ENCODE measurements at regions not wholly inside any gene's neighbourhood (a gene's known extent, or its start where the extent isn't known, plus 50 kb on each side); places are given as distances from the start of the nearest gene placed in this dataset.

DNA sequence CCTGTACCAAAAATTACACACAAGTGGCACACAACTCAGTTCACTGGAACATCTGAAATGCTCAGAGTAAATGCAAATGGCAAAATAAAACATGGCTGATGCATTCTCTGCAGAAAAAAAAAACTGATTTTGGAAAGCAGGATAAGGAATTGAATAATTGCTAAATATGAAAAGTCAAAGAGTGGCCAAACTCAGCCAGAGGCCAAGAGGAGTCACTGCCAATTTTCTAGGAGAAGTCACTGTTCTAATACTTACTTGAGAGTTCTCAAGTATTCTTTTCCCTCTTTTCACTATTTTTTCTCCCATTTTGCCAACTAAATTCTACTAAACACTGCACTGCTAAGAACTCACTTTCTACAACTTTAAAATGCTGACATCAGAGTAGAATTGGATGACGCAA is 1018.6 kb downstream of the TUSC7 start:
- Histone ChIP-seq H3K9me3 (ENCODE audit: control insufficient read depth in 4 of 4, insufficient read depth in 3 of 4, low read length in 3 of 4) (no peaks in the 10 kb centered on the region), H3K4me3 (no peak overlapping the region), H3K27me3 (ENCODE audit: control insufficient read depth in 3 of 3, insufficient read depth in 3 of 3, low read length in 2 of 3) (no peaks in the 10 kb centered on the region), H3K27ac (ENCODE audit: low read depth in 1 of 2, low read length in 1 of 2) (no peak overlapping the region), H3K4me1 (ENCODE audit: control insufficient read depth in 5 of 5, insufficient read depth in 5 of 5, low read length in 5 of 5) (peaks cover 0 to 4% (median 0%) of the 10 kb centered on the region in 5 donors), H3K36me3 (ENCODE audit: control insufficient read depth in 4 of 4, insufficient read depth in 4 of 4, low read length in 4 of 4) (no peaks in the 10 kb centered on the region), H3K9ac (ENCODE audit: insufficient read depth in 1 of 2, low read length in 2 of 2) (no peak overlapping the region)
- TF ChIP-seq, protein P1, sequence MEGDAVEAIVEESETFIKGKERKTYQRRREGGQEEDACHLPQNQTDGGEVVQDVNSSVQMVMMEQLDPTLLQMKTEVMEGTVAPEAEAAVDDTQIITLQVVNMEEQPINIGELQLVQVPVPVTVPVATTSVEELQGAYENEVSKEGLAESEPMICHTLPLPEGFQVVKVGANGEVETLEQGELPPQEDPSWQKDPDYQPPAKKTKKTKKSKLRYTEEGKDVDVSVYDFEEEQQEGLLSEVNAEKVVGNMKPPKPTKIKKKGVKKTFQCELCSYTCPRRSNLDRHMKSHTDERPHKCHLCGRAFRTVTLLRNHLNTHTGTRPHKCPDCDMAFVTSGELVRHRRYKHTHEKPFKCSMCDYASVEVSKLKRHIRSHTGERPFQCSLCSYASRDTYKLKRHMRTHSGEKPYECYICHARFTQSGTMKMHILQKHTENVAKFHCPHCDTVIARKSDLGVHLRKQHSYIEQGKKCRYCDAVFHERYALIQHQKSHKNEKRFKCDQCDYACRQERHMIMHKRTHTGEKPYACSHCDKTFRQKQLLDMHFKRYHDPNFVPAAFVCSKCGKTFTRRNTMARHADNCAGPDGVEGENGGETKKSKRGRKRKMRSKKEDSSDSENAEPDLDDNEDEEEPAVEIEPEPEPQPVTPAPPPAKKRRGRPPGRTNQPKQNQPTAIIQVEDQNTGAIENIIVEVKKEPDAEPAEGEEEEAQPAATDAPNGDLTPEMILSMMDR (IDR thresholded peaks at IDR 0.05; ENCODE audit: control extremely low read depth, extremely low read depth) = no peak
- peak; percentile 17 to 65 (median 23) for DNase-seq
- WGBS, 2 donors = 80 to 90% methylated on average over 1 of the region's 1 CpG
- no peak for ATAC-seq (ENCODE audit: insufficient read depth, low FRiP score)

DNA sequence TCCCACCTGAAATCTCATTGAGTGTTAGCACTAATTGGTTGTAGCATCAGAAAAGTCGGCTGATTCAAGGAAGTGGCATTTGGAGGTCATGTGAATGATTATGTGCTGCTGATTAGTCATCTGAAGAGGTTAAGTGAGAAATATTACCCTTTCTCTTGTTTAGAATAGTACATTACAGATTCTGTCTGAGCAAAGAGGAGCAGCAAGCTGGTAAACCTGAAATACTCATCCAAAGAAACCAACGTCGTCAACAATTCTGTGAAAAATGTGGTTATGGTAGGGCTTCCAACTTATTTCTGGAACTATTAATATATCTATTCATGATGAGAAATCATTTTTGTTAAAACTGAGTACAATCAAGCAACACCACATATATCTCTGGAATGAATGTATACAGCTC is 1024.9 kb downstream of the TUSC7 start:
- WGBS, 2 donors = 76 to 85% methylated on average over 3 of the region's 3 CpGs
- no peaks in the 10 kb centered on the region for H3K9me3 ChIP-seq (ENCODE audit: control insufficient read depth in 4 of 4, insufficient read depth in 3 of 4, low read length in 3 of 4)
- TF ChIP-seq, protein P1 (IDR thresholded peaks at IDR 0.05; ENCODE audit: control extremely low read depth, extremely low read depth) = no peak

DNA sequence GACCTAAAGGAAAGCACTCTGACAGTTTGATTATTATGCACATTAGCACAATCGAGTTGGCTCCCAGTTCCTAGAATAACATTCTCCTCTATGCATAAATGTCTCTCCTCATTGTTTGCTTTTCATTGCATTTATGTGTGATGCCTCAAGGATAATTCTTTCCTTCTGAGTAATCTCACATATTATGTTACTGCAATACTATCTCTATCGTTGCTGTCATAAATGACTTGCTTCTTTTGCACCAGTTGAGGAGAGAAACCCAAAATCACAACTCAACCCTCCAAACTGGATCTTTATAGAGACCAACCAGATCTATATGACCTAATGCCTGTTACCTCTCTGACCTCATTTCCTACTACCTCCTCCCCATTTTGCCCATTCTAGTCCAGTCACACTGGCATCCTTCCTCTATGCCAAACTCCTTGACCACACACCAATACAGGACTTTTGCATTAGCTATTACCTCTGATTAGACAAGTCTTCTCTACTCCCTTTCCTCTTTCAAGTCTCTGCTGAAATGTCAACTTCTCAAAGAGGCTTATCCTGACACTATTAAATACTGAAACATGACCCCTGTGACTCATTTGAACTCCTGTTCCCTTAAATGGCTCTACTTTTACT is 1026.0 kb downstream of the TUSC7 start:
- ATAC-seq (ENCODE audit: insufficient read depth, low FRiP score) = no peak
- 73 to 79% methylated on average over 2 of the region's 2 CpGs for WGBS, 2 donors
- no peak overlapping the region for H3K27ac ChIP-seq (ENCODE audit: low read depth in 1 of 2, low read length in 1 of 2)

More for the DNA sequence above, 1024.9 kb downstream of the TUSC7 start:
- Histone ChIP-seq H3K4me1 (ENCODE audit: control insufficient read depth in 5 of 5, insufficient read depth in 5 of 5, low read length in 5 of 5) (peaks cover 0 to 7% (median 0%) of the 10 kb centered on the region in 5 donors), H3K9ac (ENCODE audit: insufficient read depth in 1 of 2, low read length in 2 of 2) (no peak overlapping the region), H3K4me3 (no peak overlapping the region), H3K27ac (ENCODE audit: low read depth in 1 of 2, low read length in 1 of 2) (no peak overlapping the region), H3K36me3 (ENCODE audit: control insufficient read depth in 4 of 4, insufficient read depth in 4 of 4, low read length in 4 of 4) (no peaks in the 10 kb centered on the region), H3K27me3 (ENCODE audit: control insufficient read depth in 3 of 3, insufficient read depth in 3 of 3, low read length in 2 of 3) (no peaks in the 10 kb centered on the region)
- no peak for DNase-seq
- ATAC-seq (ENCODE audit: insufficient read depth, low FRiP score) = no peak

More for the DNA sequence above, 1026.0 kb downstream of the TUSC7 start:
- TF ChIP-seq, protein P1 (IDR thresholded peaks at IDR 0.05; ENCODE audit: control extremely low read depth, extremely low read depth) = no peak
- no peak overlapping the region for H3K9ac ChIP-seq (ENCODE audit: insufficient read depth in 1 of 2, low read length in 2 of 2)
- peak in 1 of 3 donors; percentile 35 for DNase-seq
- H3K27me3 ChIP-seq (ENCODE audit: control insufficient read depth in 3 of 3, insufficient read depth in 3 of 3, low read length in 2 of 3) = no peaks in the 10 kb centered on the region
- H3K36me3 ChIP-seq (ENCODE audit: control insufficient read depth in 4 of 4, insufficient read depth in 4 of 4, low read length in 4 of 4) = no peaks in the 10 kb centered on the region
- H3K4me3 ChIP-seq = no peak overlapping the region
- peaks cover 0 to 7% (median 0%) of the 10 kb centered on the region in 5 donors for H3K4me1 ChIP-seq (ENCODE audit: control insufficient read depth in 5 of 5, insufficient read depth in 5 of 5, low read length in 5 of 5)
- no peaks in the 10 kb centered on the region for H3K9me3 ChIP-seq (ENCODE audit: control insufficient read depth in 4 of 4, insufficient read depth in 3 of 4, low read length in 3 of 4)
